CD4-positive, alpha-beta T cell treated with Interleukin-12 subunit alpha and Interleukin-12 subunit beta, for 1 hour (primary cell): ENCODE measurements at regions not wholly inside any gene's neighbourhood (a gene's known extent, or its start where the extent isn't known, plus 50 kb on each side); places are given as distances from the start of the nearest gene placed in this dataset.
"Not testable (repeated sequence)": the region's sequence is repeated elsewhere in the genome, so short reads cannot be mapped to it uniquely, and the experiment has no call there.

Experiments
- DNase-seq: peaks from one replicate; pipeline ENCODE4 v3.0.0-alpha.2; 2020

- DNase-seq: no peak
Observed at GRCh38 chr6:112522587-112522986, 175.5 kb downstream of the RFPL4B start.

- no peak for DNase-seq
Observed at GRCh38 chr6:112524071-112524470, 176.9 kb downstream of the RFPL4B start.

- no peak for DNase-seq
Observed at GRCh38 chr6:112525749-112526148, 178.6 kb downstream of the RFPL4B start.

GRCh38 chr6:112526594-112526993 lies 179.5 kb downstream of the RFPL4B start:
- DNase-seq: no peak

- DNase-seq: not testable (repeated sequence)
Observed at GRCh38 chr6:112528306-112528705, 181.2 kb downstream of the RFPL4B start.

GRCh38 chr6:112535816-112536215 lies 188.7 kb downstream of the RFPL4B start:
- DNase-seq: no peak

- no peak for DNase-seq
Observed at GRCh38 chr6:112539355-112539754, 192.2 kb downstream of the RFPL4B start.

- DNase-seq: not testable (repeated sequence)
Observed at GRCh38 chr6:112541847-112542246, 194.7 kb downstream of the RFPL4B start.

GRCh38 chr6:112547321-112548085 lies 200.4 kb downstream of the RFPL4B start:
- not testable (repeated sequence) for DNase-seq

GRCh38 chr6:112549749-112550148 lies 202.6 kb downstream of the RFPL4B start:
- no peak for DNase-seq

- DNase-seq: no peak
Observed at GRCh38 chr6:112557435-112557834, 210.3 kb downstream of the RFPL4B start.

GRCh38 chr6:112557961-112558360 lies 210.8 kb downstream of the RFPL4B start:
- no peak for DNase-seq

GRCh38 chr6:112560651-112561050 lies 213.5 kb downstream of the RFPL4B start:
- DNase-seq: no peak

- no peak for DNase-seq
Observed at GRCh38 chr6:112562301-112563231, 215.4 kb downstream of the RFPL4B start.

- no peak for DNase-seq
Observed at GRCh38 chr6:112563368-112563767, 216.2 kb downstream of the RFPL4B start.

- no peak for DNase-seq
Observed at GRCh38 chr6:112568066-112568465, 220.9 kb downstream of the RFPL4B start.

- DNase-seq: no peak
Observed at GRCh38 chr6:112571488-112572270, 224.5 kb downstream of the RFPL4B start.

GRCh38 chr6:112574190-112574589 lies 227.1 kb downstream of the RFPL4B start:
- no peak for DNase-seq

GRCh38 chr6:112575309-112575834 lies 228.2 kb downstream of the RFPL4B start:
- no peak for DNase-seq

GRCh38 chr6:112576423-112576822 lies 229.3 kb downstream of the RFPL4B start:
- no peak for DNase-seq

- DNase-seq: no peak
Observed at GRCh38 chr6:112579601-112580000, 232.5 kb downstream of the RFPL4B start.

GRCh38 chr6:112581015-112581414 lies 233.9 kb downstream of the RFPL4B start:
- no peak for DNase-seq

- no peak for DNase-seq
Observed at GRCh38 chr6:112590326-112590725, 243.2 kb downstream of the RFPL4B start.
